HEK293 (cell line): ENCODE measurements at regions not wholly inside any gene's neighbourhood (a gene's known extent, or its start where the extent isn't known, plus 50 kb on each side); places are given as distances from the start of the nearest gene placed in this dataset.

Experiments
- BCL11B ChIP-seq: fragments of 450-650 bp; formaldehyde crosslinking; IDR thresholded peaks from 2 replicates; pipeline ENCODE4 v1.5.1; 2016; ENCODE audit warnings: low read depth, missing biosample characterization, missing genetic modification characterization
- ELK4 ChIP-seq: IDR thresholded peaks from 2 replicates; pipeline ENCODE4 v1.6.1; 2011; ENCODE audit warnings: mild to moderate bottlenecking, low read depth, low read length, borderline replicate concordance
- FEZF1 ChIP-seq: fragments of 450-650 bp; formaldehyde crosslinking; IDR thresholded peaks from 2 replicates; pipeline ENCODE4 v1.5.1; 2016; ENCODE audit warnings: missing biosample characterization, missing genetic modification characterization
- GFI1B ChIP-seq: fragments of 450-650 bp; formaldehyde crosslinking; IDR thresholded peaks from 2 replicates; pipeline ENCODE4 v1.5.1; 2016; ENCODE audit warnings: missing biosample characterization, missing genetic modification characterization
- OSR2 ChIP-seq: fragments of 450-650 bp; formaldehyde crosslinking; IDR thresholded peaks from 2 replicates; pipeline ENCODE4 v1.5.1; 2016; ENCODE audit warnings: missing biosample characterization, missing genetic modification characterization
- PATZ1 ChIP-seq: fragments of 450-650 bp; formaldehyde crosslinking; IDR thresholded peaks from 2 replicates; pipeline ENCODE4 v1.5.1; 2016; ENCODE audit warnings: missing biosample characterization, missing genetic modification characterization
- SP3 ChIP-seq: fragments of 450-650 bp; formaldehyde crosslinking; IDR thresholded peaks from 2 replicates; pipeline ENCODE4 v1.5.1; 2016; ENCODE audit warnings: missing biosample characterization, missing genetic modification characterization
- SP7 ChIP-seq: fragments of 450-650 bp; formaldehyde crosslinking; IDR thresholded peaks from 2 replicates; pipeline ENCODE4 v1.5.1; 2016; ENCODE audit warnings: missing biosample characterization, missing genetic modification characterization
- ZBTB8A ChIP-seq: fragments of 450-650 bp; formaldehyde crosslinking; IDR thresholded peaks from 2 replicates; pipeline ENCODE4 v1.5.1; 2016; ENCODE audit warnings: missing biosample characterization, missing genetic modification characterization
- ZEB2 ChIP-seq: fragments of 450-650 bp; formaldehyde crosslinking; IDR thresholded peaks from 2 replicates; pipeline ENCODE4 v1.5.1; 2016; ENCODE audit warnings: missing biosample characterization, missing genetic modification characterization
- ZFP41 ChIP-seq: fragments of 450-650 bp; formaldehyde crosslinking; IDR thresholded peaks from 2 replicates; pipeline ENCODE4 v1.5.1; 2016; ENCODE audit warnings: missing biosample characterization, missing genetic modification characterization, borderline replicate concordance
- ZNF10 ChIP-seq: fragments of 450-650 bp; formaldehyde crosslinking; IDR thresholded peaks from 2 replicates; pipeline ENCODE4 v1.5.1; 2017; ENCODE audit warnings: missing biosample characterization, missing genetic modification characterization
- ZNF133 ChIP-seq: fragments of 450-650 bp; formaldehyde crosslinking; IDR thresholded peaks from 2 replicates; pipeline ENCODE4 v1.5.1; 2016; ENCODE audit warnings: missing biosample characterization, missing genetic modification characterization
- ZNF169 ChIP-seq: fragments of 450-650 bp; formaldehyde crosslinking; IDR thresholded peaks from 2 replicates; pipeline ENCODE4 v1.5.1; 2016; ENCODE audit warnings: missing biosample characterization, missing genetic modification characterization
- ZNF239 ChIP-seq: fragments of 450-650 bp; formaldehyde crosslinking; IDR thresholded peaks from 2 replicates; pipeline ENCODE4 v1.5.1; 2016; ENCODE audit warnings: missing biosample characterization, missing genetic modification characterization
- ZNF266 ChIP-seq: fragments of 450-650 bp; formaldehyde crosslinking; IDR thresholded peaks from 2 replicates; pipeline ENCODE4 v1.5.1; 2016; ENCODE audit warnings: missing biosample characterization, missing genetic modification characterization, low read depth
- ZNF311 ChIP-seq: fragments of 450-650 bp; formaldehyde crosslinking; IDR thresholded peaks from 2 replicates; pipeline ENCODE4 v1.5.1; 2017; ENCODE audit warnings: missing biosample characterization, missing genetic modification characterization, borderline replicate concordance
- ZNF324 ChIP-seq: fragments of 450-650 bp; formaldehyde crosslinking; IDR thresholded peaks from 2 replicates; pipeline ENCODE4 v1.5.1; 2016; ENCODE audit warnings: missing biosample characterization, missing genetic modification characterization
- ZNF335 ChIP-seq: fragments of 450-650 bp; formaldehyde crosslinking; conservative IDR thresholded peaks from 2 replicates; pipeline ENCODE4 v1.5.1; 2016; ENCODE audit warnings: missing biosample characterization, missing genetic modification characterization
- ZNF350 ChIP-seq: fragments of 450-650 bp; formaldehyde crosslinking; IDR thresholded peaks from 2 replicates; pipeline ENCODE4 v1.5.0; 2017; ENCODE audit warnings: missing biosample characterization, mild to moderate bottlenecking, missing genetic modification characterization
- ZNF37A ChIP-seq: fragments of 450-650 bp; IDR thresholded peaks from 2 replicates; pipeline ENCODE4 v1.5.1; 2018; ENCODE audit warnings: missing biosample characterization, missing genetic modification characterization
- ZNF398 ChIP-seq: fragments of 450-650 bp; formaldehyde crosslinking; IDR thresholded peaks from 2 replicates; pipeline ENCODE4 v1.5.1; 2017; ENCODE audit warnings: missing biosample characterization, missing genetic modification characterization
- ZNF433 ChIP-seq: fragments of 450-650 bp; formaldehyde crosslinking; IDR thresholded peaks from 2 replicates; pipeline ENCODE4 v1.5.1; 2016; ENCODE audit warnings: missing biosample characterization, missing genetic modification characterization, low read depth
- ZNF488 ChIP-seq: fragments of 450-650 bp; formaldehyde crosslinking; IDR thresholded peaks from 2 replicates; pipeline ENCODE4 v1.5.1; 2016; ENCODE audit warnings: missing biosample characterization, missing genetic modification characterization
- ZNF654 ChIP-seq: fragments of 450-650 bp; formaldehyde crosslinking; IDR thresholded peaks from 2 replicates; pipeline ENCODE4 v1.5.1; 2016; ENCODE audit warnings: low read depth, missing biosample characterization, missing genetic modification characterization
- ZNF660 ChIP-seq: fragments of 450-650 bp; IDR thresholded peaks from 2 replicates; pipeline ENCODE4 v1.5.1; 2018; ENCODE audit warnings: missing biosample characterization, mild to moderate bottlenecking, missing genetic modification characterization
- ZNF664 ChIP-seq: fragments of 450-650 bp; formaldehyde crosslinking; IDR thresholded peaks from 2 replicates; pipeline ENCODE4 v1.5.1; 2016; ENCODE audit warnings: missing biosample characterization, missing genetic modification characterization
- ZNF777 ChIP-seq: fragments of 450-650 bp; formaldehyde crosslinking; IDR thresholded peaks from 2 replicates; pipeline ENCODE4 v1.5.1; 2017; ENCODE audit warnings: missing biosample characterization, missing genetic modification characterization, borderline replicate concordance
- ZNF792 ChIP-seq: fragments of 450-650 bp; formaldehyde crosslinking; IDR thresholded peaks from 2 replicates; pipeline ENCODE4 v1.5.1; 2016; ENCODE audit warnings: missing biosample characterization, missing genetic modification characterization
- ZNF830 ChIP-seq: fragments of 450-650 bp; IDR thresholded peaks from 2 replicates; pipeline ENCODE4 v1.5.0; 2018; ENCODE audit warnings: missing biosample characterization, missing genetic modification characterization, low read depth, mild to moderate bottlenecking, moderate library complexity
- ZXDB ChIP-seq: fragments of 450-650 bp; formaldehyde crosslinking; IDR thresholded peaks from 2 replicates; pipeline ENCODE4 v1.5.1; 2016; ENCODE audit warnings: missing biosample characterization, missing genetic modification characterization
- TF ChIP-seq, protein P1 (sequence below): fragments of 450-650 bp; formaldehyde crosslinking; IDR thresholded peaks from 2 replicates; pipeline ENCODE4 v1.5.1; 2017; ENCODE audit warnings: missing biosample characterization, missing genetic modification characterization
- TF ChIP-seq, protein P2 (sequence below): fragments of 450-650 bp; IDR thresholded peaks from 2 replicates; pipeline ENCODE4 v1.5.1; 2018; ENCODE audit warnings: missing biosample characterization, mild to moderate bottlenecking, missing genetic modification characterization

DNA sequence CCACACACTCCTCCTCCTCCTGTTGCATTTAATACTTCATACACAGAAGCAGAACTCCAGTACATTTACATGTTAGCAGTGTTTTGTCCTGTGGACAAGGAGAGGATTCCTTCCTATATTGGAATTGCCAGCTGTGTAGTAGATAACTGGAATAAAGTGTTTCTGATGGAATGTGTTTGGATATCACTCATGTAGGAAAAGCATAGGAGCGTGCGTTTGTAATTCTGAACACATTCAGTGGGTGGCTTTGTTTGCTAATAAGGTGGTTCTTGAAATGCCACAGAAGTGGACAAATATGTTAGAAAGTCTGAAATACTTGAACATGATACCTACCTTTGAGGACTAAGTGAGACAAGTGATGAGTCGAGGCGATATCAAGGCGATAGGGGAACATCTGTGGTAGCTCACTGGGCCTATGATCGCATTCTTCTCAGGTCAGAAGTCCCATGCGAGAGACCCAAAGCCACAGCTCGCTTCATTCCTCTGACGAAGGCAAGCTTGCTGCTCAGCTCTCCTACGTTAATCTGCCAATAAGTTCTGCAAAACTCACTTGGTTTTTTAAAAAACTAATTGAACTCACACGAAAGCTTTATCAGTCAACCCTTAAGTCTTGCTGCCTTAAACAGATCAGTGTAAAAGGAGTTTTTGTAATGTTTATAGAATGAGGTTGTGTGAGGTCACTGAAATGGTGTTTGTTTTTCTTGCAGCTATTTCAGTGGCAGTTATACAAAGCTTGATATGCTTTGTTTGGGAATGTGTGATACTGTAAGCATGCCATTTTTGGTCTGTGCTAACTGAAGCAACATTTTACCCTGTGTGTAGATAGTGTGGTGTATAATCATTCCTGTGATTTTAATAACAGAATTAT is 159.9 kb downstream of the SOX4 start (continued):
- TF ChIP-seq ZNF664 (tag by site-specific recombination) (no peak), SP3 (tag by site-specific recombination) (no peak), ELK4 (no peak), ZNF311 (no peak), BCL11B (tag by site-specific recombination) (no peak), ZNF10 (tag by site-specific recombination) (0 out of 2 replicates have a peak, but pooled peaks have one; percentile 21), ZNF660 (no peak), ZEB2 (tag by site-specific recombination) (0 out of 2 replicates have a peak, but pooled peaks have one; percentile 34), ZNF37A (no peak), ZNF398 (tag by site-specific recombination) (no peak), PATZ1 (tag by site-specific recombination) (no peak), ZNF350 (no peak), ZNF324 (tag by site-specific recombination) (no peak), ZNF133 (tag by site-specific recombination) (no peak), ZNF433 (no peak), ZNF830 (tag by site-specific recombination) (no peak), ZNF169 (tag by site-specific recombination) (no peak), ZNF488 (no peak), OSR2 (peak; percentile 87), SP7 (tag by site-specific recombination) (no peak), ZNF335 (tag by site-specific recombination) (peak; percentile 45), FEZF1 (tag by site-specific recombination) (peak; percentile 99), ZBTB8A (tag by site-specific recombination) (0 out of 2 replicates have a peak, but pooled peaks have one; percentile 10), ZNF792 (tag by site-specific recombination) (no peak), ZNF654 (no peak), ZNF777 (no peak), ZXDB (tag by site-specific recombination) (peak; percentile 73), ZFP41 (tag by site-specific recombination) (no peak), GFI1B (0 out of 2 replicates have a peak, but pooled peaks have one; percentile 56), ZNF239 (tag by site-specific recombination) (no peak), ZNF266 (tag by site-specific recombination) (no peak)
- TF ChIP-seq, protein P1, sequence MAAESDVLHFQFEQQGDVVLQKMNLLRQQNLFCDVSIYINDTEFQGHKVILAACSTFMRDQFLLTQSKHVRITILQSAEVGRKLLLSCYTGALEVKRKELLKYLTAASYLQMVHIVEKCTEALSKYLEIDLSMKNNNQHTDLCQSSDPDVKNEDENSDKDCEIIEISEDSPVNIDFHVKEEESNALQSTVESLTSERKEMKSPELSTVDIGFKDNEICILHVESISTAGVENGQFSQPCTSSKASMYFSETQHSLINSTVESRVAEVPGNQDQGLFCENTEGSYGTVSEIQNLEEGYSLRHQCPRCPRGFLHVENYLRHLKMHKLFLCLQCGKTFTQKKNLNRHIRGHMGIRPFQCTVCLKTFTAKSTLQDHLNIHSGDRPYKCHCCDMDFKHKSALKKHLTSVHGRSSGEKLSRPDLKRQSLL = no peak
- TF ChIP-seq, protein P2, sequence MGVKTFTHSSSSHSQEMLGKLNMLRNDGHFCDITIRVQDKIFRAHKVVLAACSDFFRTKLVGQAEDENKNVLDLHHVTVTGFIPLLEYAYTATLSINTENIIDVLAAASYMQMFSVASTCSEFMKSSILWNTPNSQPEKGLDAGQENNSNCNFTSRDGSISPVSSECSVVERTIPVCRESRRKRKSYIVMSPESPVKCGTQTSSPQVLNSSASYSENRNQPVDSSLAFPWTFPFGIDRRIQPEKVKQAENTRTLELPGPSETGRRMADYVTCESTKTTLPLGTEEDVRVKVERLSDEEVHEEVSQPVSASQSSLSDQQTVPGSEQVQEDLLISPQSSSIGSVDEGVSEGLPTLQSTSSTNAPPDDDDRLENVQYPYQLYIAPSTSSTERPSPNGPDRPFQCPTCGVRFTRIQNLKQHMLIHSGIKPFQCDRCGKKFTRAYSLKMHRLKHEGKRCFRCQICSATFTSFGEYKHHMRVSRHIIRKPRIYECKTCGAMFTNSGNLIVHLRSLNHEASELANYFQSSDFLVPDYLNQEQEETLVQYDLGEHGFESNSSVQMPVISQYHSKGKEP (tag by site-specific recombination) = peak; percentile 83
